H9 (cell line): ENCODE measurements at regions not wholly inside any gene's neighbourhood (a gene's known extent, or its start where the extent isn't known, plus 50 kb on each side); places are given as distances from the start of the nearest gene placed in this dataset.

Source experiments
- DNase-seq: peaks from one replicate; pipeline ENCODE4 v3.0.0-alpha.2; 2017
- H2AFZ ChIP-seq: one replicate; pipeline ENCODE4 v1.6.1; 2013; ENCODE audit warnings: mild to moderate bottlenecking, low read length, control low read depth, moderate library complexity
- H2AK5ac ChIP-seq: 2 replicates; pipeline ENCODE4 v1.6.1; 2013; ENCODE audit warnings: low read length, control low read depth, mixed read lengths; ENCODE audit not compliant: insufficient read length
- H2BK120ac ChIP-seq: one replicate; pipeline ENCODE4 v1.6.1; 2013; ENCODE audit warnings: low read depth, mild to moderate bottlenecking, low read length, control low read depth, inconsistent platforms; ENCODE audit not compliant: poor library complexity, severe bottlenecking
- H2BK12ac ChIP-seq: 2 replicates; pipeline ENCODE4 v1.6.1; 2013; ENCODE audit warnings: low read length, control low read depth, mixed read lengths, low read depth; ENCODE audit not compliant: insufficient read length
- H2BK15ac ChIP-seq: 2 replicates; pipeline ENCODE4 v1.6.1; 2013; ENCODE audit warnings: low read depth, low read length, control low read depth
- H2BK20ac ChIP-seq: one replicate; pipeline ENCODE4 v1.6.1; 2013; ENCODE audit warnings: low read depth, mild to moderate bottlenecking, low read length, control low read depth, inconsistent platforms; ENCODE audit not compliant: poor library complexity, severe bottlenecking
- H2BK5ac ChIP-seq: 2 replicates; pipeline ENCODE4 v1.6.1; 2013; ENCODE audit warnings: low read length, control low read depth, mixed read lengths; ENCODE audit not compliant: insufficient read length
- H3K14ac ChIP-seq: 2 replicates; pipeline ENCODE4 v1.6.1; 2013; ENCODE audit warnings: low read length, control low read depth; ENCODE audit not compliant: insufficient read depth
- H3K18ac ChIP-seq: 2 replicates; pipeline ENCODE4 v1.6.1; 2013; ENCODE audit warnings: low read depth, mild to moderate bottlenecking, mixed read lengths, low read length, control low read depth; ENCODE audit not compliant: insufficient read length
- H3K23ac ChIP-seq: 2 replicates; pipeline ENCODE4 v1.6.1; 2013; ENCODE audit warnings: low read length, control low read depth, mixed read lengths, low read depth; ENCODE audit not compliant: insufficient read length
- H3K23me2 ChIP-seq: 2 replicates; pipeline ENCODE4 v1.6.1; 2013; ENCODE audit warnings: low read depth, mild to moderate bottlenecking, mixed read lengths, low read length, control low read depth; ENCODE audit not compliant: insufficient read length, poor library complexity, severe bottlenecking
- H3K27ac ChIP-seq: 2 replicates; pipeline ENCODE4 v1.5.1; 2013; ENCODE audit warnings: low read length, control low read depth, mixed read lengths, low read depth; ENCODE audit not compliant: insufficient read length
- H3K27me3 ChIP-seq: 2 replicates; pipeline ENCODE4 v1.6.1; 2013; ENCODE audit warnings: low read length, control low read depth, inconsistent platforms; ENCODE audit not compliant: insufficient read depth
- H3K4ac ChIP-seq: 2 replicates; pipeline ENCODE4 v1.6.1; 2013; ENCODE audit warnings: low read depth, mild to moderate bottlenecking, control low read depth, inconsistent platforms, low read length, moderate library complexity
- H3K4me1 ChIP-seq: 2 replicates; pipeline ENCODE4 v1.6.1; 2013; ENCODE audit warnings: low read length, control low read depth, inconsistent platforms; ENCODE audit not compliant: insufficient read depth
- H3K4me2 ChIP-seq: 2 replicates; pipeline ENCODE4 v1.6.1; 2013; ENCODE audit warnings: low read length, control low read depth, mixed read lengths; ENCODE audit not compliant: insufficient read length, insufficient read depth
- H3K56ac ChIP-seq: 2 replicates; pipeline ENCODE4 v1.6.1; 2013; ENCODE audit warnings: low read depth, mild to moderate bottlenecking, mixed read lengths, low read length, control low read depth; ENCODE audit not compliant: insufficient read length
- H3K79me1 ChIP-seq: 2 replicates; pipeline ENCODE4 v1.6.1; 2013; ENCODE audit warnings: low read depth, mild to moderate bottlenecking, moderate library complexity, low read length, control low read depth, inconsistent platforms; ENCODE audit not compliant: insufficient read depth, poor library complexity, severe bottlenecking
- H3K79me2 ChIP-seq: 2 replicates; pipeline ENCODE4 v1.6.1; 2013; ENCODE audit warnings: low read length, control low read depth, inconsistent platforms; ENCODE audit not compliant: insufficient read depth
- H3K9ac ChIP-seq: 2 replicates; pipeline ENCODE4 v1.6.1; 2013; ENCODE audit warnings: low read length, control low read depth, mixed read lengths; ENCODE audit not compliant: insufficient read length; ENCODE audit errors: extremely low read depth
- H3K9me3 ChIP-seq: one replicate; pipeline ENCODE4 v1.6.1; 2013; ENCODE audit warnings: low read depth, low read length, inconsistent platforms; ENCODE audit not compliant: control insufficient read depth
- H3T11ph ChIP-seq: one replicate; pipeline ENCODE4 v1.6.1; 2013; ENCODE audit warnings: mild to moderate bottlenecking, low read length, control low read depth, inconsistent platforms
- H4K20me1 ChIP-seq: one replicate; pipeline ENCODE4 v1.6.1; 2013; ENCODE audit not compliant: control insufficient read depth, insufficient read length, insufficient read depth
- H4K5ac ChIP-seq: 2 replicates; pipeline ENCODE4 v1.6.1; 2013; ENCODE audit warnings: low read depth, mild to moderate bottlenecking, mixed read lengths, low read length, control low read depth; ENCODE audit not compliant: insufficient read length
- H4K8ac ChIP-seq: replicated peaks from 2 replicates; pipeline ENCODE4 v1.6.1; 2013; ENCODE audit warnings: low read length, control low read depth, mixed read lengths, low read depth; ENCODE audit not compliant: insufficient read length
- H4K91ac ChIP-seq: 2 replicates; pipeline ENCODE4 v1.6.1; 2013; ENCODE audit warnings: low read depth, mild to moderate bottlenecking, moderate library complexity, mixed read lengths, low read length, control low read depth; ENCODE audit not compliant: insufficient read length
- H3K27ac Mint-ChIP-seq, 3 experiments: 2 replicates in 2 of 3; 3 replicates in 1 of 3; pipeline ENCODE4 v1.8.0; 2020 to 2021; ENCODE audit warnings: mixed read lengths in 3 of 3, mild to moderate bottlenecking in 1 of 3, moderate library complexity in 1 of 3
- H3K27me3 Mint-ChIP-seq: 2 replicates; pipeline ENCODE4 v1.8.0; 2021; ENCODE audit warnings: low read depth, mild to moderate bottlenecking, moderate library complexity, mixed read lengths
- H3K36me3 Mint-ChIP-seq, 3 experiments: 2 replicates in 2 of 3; 3 replicates in 1 of 3; pipeline ENCODE4 v1.8.0; 2020 to 2021; ENCODE audit warnings: low read depth in 3 of 3, mixed read lengths in 3 of 3; ENCODE audit not compliant: insufficient read depth in 1 of 3
- H3K4me1 Mint-ChIP-seq, 2 experiments: 2 replicates each; pipeline ENCODE4 v1.8.0; 2020; ENCODE audit warnings: mixed read lengths in 2 of 2
- H3K4me3 Mint-ChIP-seq, 2 experiments: 2 replicates in 1 of 2; 3 replicates in 1 of 2; pipeline ENCODE4 v1.8.0; 2020 to 2021; ENCODE audit warnings: mild to moderate bottlenecking in 2 of 2, mixed read lengths in 2 of 2, moderate library complexity in 1 of 2
- H3K9me3 Mint-ChIP-seq, 2 experiments: 2 replicates in 1 of 2; 3 replicates in 1 of 2; pipeline ENCODE4 v1.8.0; 2020; ENCODE audit warnings: mild to moderate bottlenecking in 2 of 2, mixed read lengths in 2 of 2, moderate library complexity in 1 of 2
- TF ChIP-seq, protein P1 (sequence below): fragments of 200-600 bp; sonication (generic); conservative IDR thresholded peaks from 3 replicates; pipeline ENCODE4 v1.8.0; 2021; ENCODE audit warnings: antibody characterized with exemption, mild to moderate bottlenecking

DNA sequence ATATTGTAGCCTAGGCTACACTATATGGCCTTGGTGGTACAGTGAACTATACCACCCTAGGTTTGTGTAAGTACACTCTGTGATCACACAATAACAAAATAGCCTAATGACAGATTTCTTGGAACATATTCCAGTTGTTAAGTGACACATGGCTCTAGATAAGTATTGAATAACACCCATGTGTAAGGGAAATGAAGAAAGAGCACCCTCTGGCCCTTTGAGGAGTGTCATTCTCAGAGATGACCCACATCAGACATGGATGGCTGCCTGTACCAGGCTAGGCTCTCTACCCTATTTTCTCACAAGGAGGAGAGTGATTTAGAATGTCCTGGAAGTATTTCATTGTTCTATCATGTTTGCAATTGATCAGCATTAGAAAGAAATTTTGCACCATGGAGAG lies 61.7 kb downstream of the HAND2 start:
- Mint-ChIP-seq H3K4me1 (peaks cover 7 to 14% of the 10 kb centered on the region in 2 experiments), H3K9me3 (no peaks in the 10 kb centered on the region), H3K27me3 (no peaks in the 10 kb centered on the region; the same call in 1 of the 2 replicates), H3K4me3 (no peak overlapping the region), H3K36me3 (no peaks in the 10 kb centered on the region), H3K27ac (no peak overlapping the region)
- Histone ChIP-seq H3K79me1 (no peaks in the 10 kb centered on the region), H4K8ac (no peak overlapping the region), H3K27ac (no peak overlapping the region), H2BK15ac (no peak overlapping the region), H3K23me2 (no peaks in the 10 kb centered on the region), H2BK120ac (no peak overlapping the region), H3K4me1 (no peaks in the 10 kb centered on the region), H2AK5ac (no peak overlapping the region), H2BK5ac (no peak overlapping the region), H3T11ph (no peak overlapping the region), H3K9me3 (no peaks in the 10 kb centered on the region), H4K91ac (no peak overlapping the region), H2AFZ (no peak overlapping the region), H3K27me3 (no peaks in the 10 kb centered on the region), H3K18ac (no peak overlapping the region), H3K4me2 (no peak overlapping the region), H3K56ac (no peak overlapping the region), H3K4ac (no peak overlapping the region), H2BK12ac (no peak overlapping the region), H2BK20ac (no peak overlapping the region), H3K23ac (no peak overlapping the region), H4K20me1 (no peaks in the 10 kb centered on the region), H3K14ac (no peak overlapping the region), H3K79me2 (no peaks in the 10 kb centered on the region), H4K5ac (no peak overlapping the region), H3K9ac (no peak overlapping the region)
- TF ChIP-seq, protein P1, sequence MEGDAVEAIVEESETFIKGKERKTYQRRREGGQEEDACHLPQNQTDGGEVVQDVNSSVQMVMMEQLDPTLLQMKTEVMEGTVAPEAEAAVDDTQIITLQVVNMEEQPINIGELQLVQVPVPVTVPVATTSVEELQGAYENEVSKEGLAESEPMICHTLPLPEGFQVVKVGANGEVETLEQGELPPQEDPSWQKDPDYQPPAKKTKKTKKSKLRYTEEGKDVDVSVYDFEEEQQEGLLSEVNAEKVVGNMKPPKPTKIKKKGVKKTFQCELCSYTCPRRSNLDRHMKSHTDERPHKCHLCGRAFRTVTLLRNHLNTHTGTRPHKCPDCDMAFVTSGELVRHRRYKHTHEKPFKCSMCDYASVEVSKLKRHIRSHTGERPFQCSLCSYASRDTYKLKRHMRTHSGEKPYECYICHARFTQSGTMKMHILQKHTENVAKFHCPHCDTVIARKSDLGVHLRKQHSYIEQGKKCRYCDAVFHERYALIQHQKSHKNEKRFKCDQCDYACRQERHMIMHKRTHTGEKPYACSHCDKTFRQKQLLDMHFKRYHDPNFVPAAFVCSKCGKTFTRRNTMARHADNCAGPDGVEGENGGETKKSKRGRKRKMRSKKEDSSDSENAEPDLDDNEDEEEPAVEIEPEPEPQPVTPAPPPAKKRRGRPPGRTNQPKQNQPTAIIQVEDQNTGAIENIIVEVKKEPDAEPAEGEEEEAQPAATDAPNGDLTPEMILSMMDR: no peak
- DNase-seq: no peak
